ENCODE measurements at regions not wholly inside any gene's neighbourhood (a gene's known extent, or its start where the extent isn't known, plus 50 kb on each side); places are given as distances from the start of the nearest gene placed in this dataset.

GRCh38 chr21:38202811-38203210 lies 54.0 kb upstream of the KCNJ15 start:
- H3K27ac ChIP-seq (ENCODE audit: control insufficient read depth, insufficient read depth, low read length): no peak overlapping the region
- no peaks in the 10 kb centered on the region for H3K4me1 ChIP-seq (ENCODE audit: control insufficient read depth, extremely low read depth, insufficient read depth, low read length)
- H3K36me3 ChIP-seq (ENCODE audit: control insufficient read depth in 2 of 2, extremely low read depth in 1 of 2, insufficient read depth in 2 of 2, low read length in 2 of 2): no peaks in the 10 kb centered on the region
- TF ChIP-seq EZH2 (IDR thresholded peaks at IDR 0.05; ENCODE audit: low read length) (no peak), CTCF (optimal IDR thresholded peaks at IDR 0.05 in 1 of 3, IDR thresholded peaks at IDR 0.05 in 1 of 3, conservative IDR thresholded peaks at IDR 0.05 in 1 of 3; ENCODE audit: extremely low read depth in 1 of 3, insufficient read depth in 2 of 3, low read length in 3 of 3) (no peak)
- H3K9ac ChIP-seq (ENCODE audit: control insufficient read depth, extremely low read depth, insufficient read depth, low read length): no peak overlapping the region
- no peak overlapping the region for H3K4me3 ChIP-seq (ENCODE audit: control insufficient read depth in 2 of 3, extremely low read depth in 1 of 3, insufficient read depth in 2 of 3, low read depth in 1 of 3, low read length in 3 of 3)
- FAIRE-seq (no peak), DNase-seq (ENCODE audit: low read depth, low spot score) (no peak)
- no peak overlapping the region for H2AFZ ChIP-seq (ENCODE audit: control insufficient read depth, low read length)
- no peaks in the 10 kb centered on the region for H3K9me1 ChIP-seq (ENCODE audit: control insufficient read depth, extremely low read depth, insufficient read depth, low read length)
- dilution Hi-C loops (cut with MboI; ENCODE audit: extremely low pct_ligation_motif_present, low sequenced_read_pairs): no loop called here
- H3K79me2 ChIP-seq (ENCODE audit: control insufficient read depth, insufficient read depth, low read length): no peaks in the 10 kb centered on the region
- no peak overlapping the region for H3K4me2 ChIP-seq (ENCODE audit: control insufficient read depth, extremely low read depth, insufficient read depth, low read depth, low read length)
- H3K9me3 ChIP-seq (ENCODE audit: control insufficient read depth, low read depth, low read length): no peaks in the 10 kb centered on the region
- no peaks in the 10 kb centered on the region for H4K20me1 ChIP-seq (ENCODE audit: control insufficient read depth, extremely low read depth, insufficient read depth, low read length)
- H3K27me3 ChIP-seq (ENCODE audit: control insufficient read depth, extremely low read depth, insufficient read depth, low read length): peaks cover 13% of the 10 kb centered on the region

GRCh38 chr21:38203229-38203628 lies 53.6 kb upstream of the KCNJ15 start:
- no peak overlapping the region for H3K9ac ChIP-seq (ENCODE audit: control insufficient read depth, extremely low read depth, insufficient read depth, low read length)
- no peaks in the 10 kb centered on the region for H3K4me1 ChIP-seq (ENCODE audit: control insufficient read depth, extremely low read depth, insufficient read depth, low read length)
- H3K36me3 ChIP-seq (ENCODE audit: control insufficient read depth in 2 of 2, extremely low read depth in 1 of 2, insufficient read depth in 2 of 2, low read length in 2 of 2): no peaks in the 10 kb centered on the region
- no peak overlapping the region for H3K4me3 ChIP-seq (ENCODE audit: control insufficient read depth in 2 of 3, extremely low read depth in 1 of 3, insufficient read depth in 2 of 3, low read depth in 1 of 3, low read length in 3 of 3)
- TF ChIP-seq CTCF (optimal IDR thresholded peaks at IDR 0.05 in 1 of 3, IDR thresholded peaks at IDR 0.05 in 1 of 3, conservative IDR thresholded peaks at IDR 0.05 in 1 of 3; ENCODE audit: extremely low read depth in 1 of 3, insufficient read depth in 2 of 3, low read length in 3 of 3): no peak
- no peak for TF ChIP-seq EZH2 (IDR thresholded peaks at IDR 0.05; ENCODE audit: low read length)
- H4K20me1 ChIP-seq (ENCODE audit: control insufficient read depth, extremely low read depth, insufficient read depth, low read length): no peaks in the 10 kb centered on the region
- H3K9me3 ChIP-seq (ENCODE audit: control insufficient read depth, low read depth, low read length): no peaks in the 10 kb centered on the region
- H2AFZ ChIP-seq (ENCODE audit: control insufficient read depth, low read length): no peak overlapping the region
- peaks cover 16% of the 10 kb centered on the region for H3K27me3 ChIP-seq (ENCODE audit: control insufficient read depth, extremely low read depth, insufficient read depth, low read length)
- FAIRE-seq: no peak
- DNase-seq (ENCODE audit: low read depth, low spot score): no peak
- H3K4me2 ChIP-seq (ENCODE audit: control insufficient read depth, extremely low read depth, insufficient read depth, low read depth, low read length): no peak overlapping the region
- H3K27ac ChIP-seq (ENCODE audit: control insufficient read depth, insufficient read depth, low read length): no peak overlapping the region
- no peaks in the 10 kb centered on the region for H3K9me1 ChIP-seq (ENCODE audit: control insufficient read depth, extremely low read depth, insufficient read depth, low read length)
- H3K79me2 ChIP-seq (ENCODE audit: control insufficient read depth, insufficient read depth, low read length): no peaks in the 10 kb centered on the region
- dilution Hi-C loops (cut with MboI; ENCODE audit: extremely low pct_ligation_motif_present, low sequenced_read_pairs): no loop called here

All from keratinocyte (primary cell).